ENCODE measurements at regions not wholly inside any gene's neighbourhood (a gene's known extent, or its start where the extent isn't known, plus 50 kb on each side); places are given as distances from the start of the nearest gene placed in this dataset.
A peak's percentile ranks its signal among the peaks of the same experiment; 100 is the strongest.

DNA sequence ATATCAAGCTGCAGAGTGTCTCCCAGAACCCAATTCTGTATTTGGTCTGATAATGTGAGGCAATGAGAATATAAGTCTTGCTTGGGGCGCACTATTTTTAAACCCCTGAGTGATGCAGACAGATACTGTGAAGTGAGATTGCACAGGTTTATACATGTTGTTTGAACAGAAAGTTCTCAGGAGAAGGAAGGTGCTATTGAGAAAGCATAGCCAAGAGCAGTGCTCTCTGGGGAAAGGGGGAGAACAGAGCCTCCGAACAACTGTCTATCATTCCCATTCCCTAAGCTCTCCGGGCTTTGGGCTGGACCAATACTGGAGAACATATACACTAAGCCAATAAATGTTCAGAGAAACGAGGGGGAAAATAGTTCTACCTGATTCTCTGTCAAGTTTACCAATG lies 75.8 kb downstream of the PERP start:
- peaks cover 74% of the 10 kb centered on the region for H3K4me1 ChIP-seq (ENCODE audit: control insufficient read depth, extremely low read depth, insufficient read depth, low read length)
- dilution Hi-C loops (cut with MboI; ENCODE audit: extremely low pct_ligation_motif_present, low sequenced_read_pairs): no loop called here
- H3K9me1 ChIP-seq (ENCODE audit: control insufficient read depth, extremely low read depth, insufficient read depth, low read length): no peaks in the 10 kb centered on the region
- peak overlapping the region; percentile 82 for H3K9ac ChIP-seq (ENCODE audit: control insufficient read depth, extremely low read depth, insufficient read depth, low read length)
- DNase-seq (ENCODE audit: low read depth, low spot score): no peak
- no peaks in the 10 kb centered on the region for H3K36me3 ChIP-seq (ENCODE audit: control insufficient read depth in 2 of 2, extremely low read depth in 1 of 2, insufficient read depth in 2 of 2, low read length in 2 of 2)
- TF ChIP-seq EZH2 (IDR thresholded peaks at IDR 0.05; ENCODE audit: low read length): no peak
- TF ChIP-seq, protein P1, sequence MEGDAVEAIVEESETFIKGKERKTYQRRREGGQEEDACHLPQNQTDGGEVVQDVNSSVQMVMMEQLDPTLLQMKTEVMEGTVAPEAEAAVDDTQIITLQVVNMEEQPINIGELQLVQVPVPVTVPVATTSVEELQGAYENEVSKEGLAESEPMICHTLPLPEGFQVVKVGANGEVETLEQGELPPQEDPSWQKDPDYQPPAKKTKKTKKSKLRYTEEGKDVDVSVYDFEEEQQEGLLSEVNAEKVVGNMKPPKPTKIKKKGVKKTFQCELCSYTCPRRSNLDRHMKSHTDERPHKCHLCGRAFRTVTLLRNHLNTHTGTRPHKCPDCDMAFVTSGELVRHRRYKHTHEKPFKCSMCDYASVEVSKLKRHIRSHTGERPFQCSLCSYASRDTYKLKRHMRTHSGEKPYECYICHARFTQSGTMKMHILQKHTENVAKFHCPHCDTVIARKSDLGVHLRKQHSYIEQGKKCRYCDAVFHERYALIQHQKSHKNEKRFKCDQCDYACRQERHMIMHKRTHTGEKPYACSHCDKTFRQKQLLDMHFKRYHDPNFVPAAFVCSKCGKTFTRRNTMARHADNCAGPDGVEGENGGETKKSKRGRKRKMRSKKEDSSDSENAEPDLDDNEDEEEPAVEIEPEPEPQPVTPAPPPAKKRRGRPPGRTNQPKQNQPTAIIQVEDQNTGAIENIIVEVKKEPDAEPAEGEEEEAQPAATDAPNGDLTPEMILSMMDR (optimal IDR thresholded peaks at IDR 0.05 in 1 of 3, IDR thresholded peaks at IDR 0.05 in 1 of 3, conservative IDR thresholded peaks at IDR 0.05 in 1 of 3; ENCODE audit: extremely low read depth in 1 of 3, insufficient read depth in 2 of 3, low read length in 3 of 3): no peak
- no peaks in the 10 kb centered on the region for H3K9me3 ChIP-seq (ENCODE audit: control insufficient read depth, low read depth, low read length)
- H3K4me2 ChIP-seq (ENCODE audit: control insufficient read depth, extremely low read depth, insufficient read depth, low read depth, low read length): peak overlapping the region; percentile 79
- H3K4me3 ChIP-seq (ENCODE audit: control insufficient read depth in 2 of 3, extremely low read depth in 1 of 3, insufficient read depth in 2 of 3, low read depth in 1 of 3, low read length in 3 of 3): peak overlapping the region; percentile 0 to 44 (median 31)
- H3K27ac ChIP-seq (ENCODE audit: control insufficient read depth, insufficient read depth, low read length): peak overlapping the region; percentile 98
- H3K79me2 ChIP-seq (ENCODE audit: control insufficient read depth, insufficient read depth, low read length): no peaks in the 10 kb centered on the region
- FAIRE-seq: no peak
- H3K27me3 ChIP-seq (ENCODE audit: control insufficient read depth, extremely low read depth, insufficient read depth, low read length): no peaks in the 10 kb centered on the region
- H4K20me1 ChIP-seq (ENCODE audit: control insufficient read depth, extremely low read depth, insufficient read depth, low read length): no peaks in the 10 kb centered on the region
- H2AFZ ChIP-seq (ENCODE audit: control insufficient read depth, low read length): no peak overlapping the region

DNA sequence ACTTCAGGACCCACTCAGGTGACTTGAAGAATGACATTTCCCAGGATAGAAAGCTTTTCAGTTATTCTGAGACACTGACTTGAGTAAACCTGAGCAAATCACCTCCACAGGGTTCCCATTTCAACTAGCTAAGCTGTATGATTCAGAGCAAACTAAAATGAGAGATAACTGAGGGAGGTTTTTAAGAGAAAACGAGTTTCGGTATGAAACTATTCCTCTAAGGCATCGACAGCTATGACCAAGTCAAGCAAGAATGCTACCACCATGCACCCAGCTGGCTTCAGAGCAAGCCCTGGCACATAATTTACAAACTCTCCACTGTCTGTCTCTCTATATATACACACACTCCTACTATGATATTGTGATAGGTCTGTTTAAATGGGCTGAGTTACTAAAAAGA lies 75.4 kb downstream of the PERP start:
- H2AFZ ChIP-seq (ENCODE audit: control insufficient read depth, low read length): no peak overlapping the region
- H3K79me2 ChIP-seq (ENCODE audit: control insufficient read depth, insufficient read depth, low read length): no peaks in the 10 kb centered on the region
- no peaks in the 10 kb centered on the region for H3K36me3 ChIP-seq (ENCODE audit: control insufficient read depth in 2 of 2, extremely low read depth in 1 of 2, insufficient read depth in 2 of 2, low read length in 2 of 2)
- peak overlapping the region; percentile 79 for H3K4me2 ChIP-seq (ENCODE audit: control insufficient read depth, extremely low read depth, insufficient read depth, low read depth, low read length)
- H3K9ac ChIP-seq (ENCODE audit: control insufficient read depth, extremely low read depth, insufficient read depth, low read length): peak overlapping the region; percentile 82
- H3K4me3 ChIP-seq (ENCODE audit: control insufficient read depth in 2 of 3, extremely low read depth in 1 of 3, insufficient read depth in 2 of 3, low read depth in 1 of 3, low read length in 3 of 3): peak overlapping the region; percentile 0 to 44 (median 31)
- dilution Hi-C loops (cut with MboI; ENCODE audit: extremely low pct_ligation_motif_present, low sequenced_read_pairs): no loop called here
- no peaks in the 10 kb centered on the region for H3K9me3 ChIP-seq (ENCODE audit: control insufficient read depth, low read depth, low read length)
- no peak for DNase-seq (ENCODE audit: low read depth, low spot score)
- peak; percentile 99 for FAIRE-seq
- H3K27me3 ChIP-seq (ENCODE audit: control insufficient read depth, extremely low read depth, insufficient read depth, low read length): no peaks in the 10 kb centered on the region
- no peaks in the 10 kb centered on the region for H3K9me1 ChIP-seq (ENCODE audit: control insufficient read depth, extremely low read depth, insufficient read depth, low read length)
- H4K20me1 ChIP-seq (ENCODE audit: control insufficient read depth, extremely low read depth, insufficient read depth, low read length): no peaks in the 10 kb centered on the region
- no peak for TF ChIP-seq EZH2 (IDR thresholded peaks at IDR 0.05; ENCODE audit: low read length)
- TF ChIP-seq, protein P1 (optimal IDR thresholded peaks at IDR 0.05 in 1 of 3, IDR thresholded peaks at IDR 0.05 in 1 of 3, conservative IDR thresholded peaks at IDR 0.05 in 1 of 3; ENCODE audit: extremely low read depth in 1 of 3, insufficient read depth in 2 of 3, low read length in 3 of 3): no peak
- H3K27ac ChIP-seq (ENCODE audit: control insufficient read depth, insufficient read depth, low read length): peak overlapping the region; percentile 98
- H3K4me1 ChIP-seq (ENCODE audit: control insufficient read depth, extremely low read depth, insufficient read depth, low read length): peaks cover 78% of the 10 kb centered on the region
